H9 (cell line): ENCODE measurements at regions not wholly inside any gene's neighbourhood (a gene's known extent, or its start where the extent isn't known, plus 50 kb on each side); places are given as distances from the start of the nearest gene placed in this dataset.
A peak's percentile ranks its signal among the peaks of the same experiment; 100 is the strongest.

Experiments
- DNase-seq: peaks from one replicate; pipeline ENCODE4 v3.0.0-alpha.2; 2017
- H2AFZ ChIP-seq: one replicate; pipeline ENCODE4 v1.6.1; 2013; ENCODE audit warnings: mild to moderate bottlenecking, low read length, control low read depth, moderate library complexity
- H2AK5ac ChIP-seq: 2 replicates; pipeline ENCODE4 v1.6.1; 2013; ENCODE audit warnings: low read length, control low read depth, mixed read lengths; ENCODE audit not compliant: insufficient read length
- H2BK120ac ChIP-seq: one replicate; pipeline ENCODE4 v1.6.1; 2013; ENCODE audit warnings: low read depth, mild to moderate bottlenecking, low read length, control low read depth, inconsistent platforms; ENCODE audit not compliant: poor library complexity, severe bottlenecking
- H2BK12ac ChIP-seq: 2 replicates; pipeline ENCODE4 v1.6.1; 2013; ENCODE audit warnings: low read length, control low read depth, mixed read lengths, low read depth; ENCODE audit not compliant: insufficient read length
- H2BK15ac ChIP-seq: 2 replicates; pipeline ENCODE4 v1.6.1; 2013; ENCODE audit warnings: low read depth, low read length, control low read depth
- H2BK20ac ChIP-seq: one replicate; pipeline ENCODE4 v1.6.1; 2013; ENCODE audit warnings: low read depth, mild to moderate bottlenecking, low read length, control low read depth, inconsistent platforms; ENCODE audit not compliant: poor library complexity, severe bottlenecking
- H2BK5ac ChIP-seq: 2 replicates; pipeline ENCODE4 v1.6.1; 2013; ENCODE audit warnings: low read length, control low read depth, mixed read lengths; ENCODE audit not compliant: insufficient read length
- H3K14ac ChIP-seq: 2 replicates; pipeline ENCODE4 v1.6.1; 2013; ENCODE audit warnings: low read length, control low read depth; ENCODE audit not compliant: insufficient read depth
- H3K18ac ChIP-seq: 2 replicates; pipeline ENCODE4 v1.6.1; 2013; ENCODE audit warnings: low read depth, mild to moderate bottlenecking, mixed read lengths, low read length, control low read depth; ENCODE audit not compliant: insufficient read length
- H3K23ac ChIP-seq: 2 replicates; pipeline ENCODE4 v1.6.1; 2013; ENCODE audit warnings: low read length, control low read depth, mixed read lengths, low read depth; ENCODE audit not compliant: insufficient read length
- H3K23me2 ChIP-seq: 2 replicates; pipeline ENCODE4 v1.6.1; 2013; ENCODE audit warnings: low read depth, mild to moderate bottlenecking, mixed read lengths, low read length, control low read depth; ENCODE audit not compliant: insufficient read length, poor library complexity, severe bottlenecking
- H3K27ac ChIP-seq: 2 replicates; pipeline ENCODE4 v1.5.1; 2013; ENCODE audit warnings: low read length, control low read depth, mixed read lengths, low read depth; ENCODE audit not compliant: insufficient read length
- H3K27me3 ChIP-seq: 2 replicates; pipeline ENCODE4 v1.6.1; 2013; ENCODE audit warnings: low read length, control low read depth, inconsistent platforms; ENCODE audit not compliant: insufficient read depth
- H3K4ac ChIP-seq: 2 replicates; pipeline ENCODE4 v1.6.1; 2013; ENCODE audit warnings: low read depth, mild to moderate bottlenecking, control low read depth, inconsistent platforms, low read length, moderate library complexity
- H3K4me1 ChIP-seq: 2 replicates; pipeline ENCODE4 v1.6.1; 2013; ENCODE audit warnings: low read length, control low read depth, inconsistent platforms; ENCODE audit not compliant: insufficient read depth
- H3K4me2 ChIP-seq: 2 replicates; pipeline ENCODE4 v1.6.1; 2013; ENCODE audit warnings: low read length, control low read depth, mixed read lengths; ENCODE audit not compliant: insufficient read length, insufficient read depth
- H3K56ac ChIP-seq: 2 replicates; pipeline ENCODE4 v1.6.1; 2013; ENCODE audit warnings: low read depth, mild to moderate bottlenecking, mixed read lengths, low read length, control low read depth; ENCODE audit not compliant: insufficient read length
- H3K79me1 ChIP-seq: 2 replicates; pipeline ENCODE4 v1.6.1; 2013; ENCODE audit warnings: low read depth, mild to moderate bottlenecking, moderate library complexity, low read length, control low read depth, inconsistent platforms; ENCODE audit not compliant: insufficient read depth, poor library complexity, severe bottlenecking
- H3K79me2 ChIP-seq: 2 replicates; pipeline ENCODE4 v1.6.1; 2013; ENCODE audit warnings: low read length, control low read depth, inconsistent platforms; ENCODE audit not compliant: insufficient read depth
- H3K9ac ChIP-seq: 2 replicates; pipeline ENCODE4 v1.6.1; 2013; ENCODE audit warnings: low read length, control low read depth, mixed read lengths; ENCODE audit not compliant: insufficient read length; ENCODE audit errors: extremely low read depth
- H3K9me3 ChIP-seq: one replicate; pipeline ENCODE4 v1.6.1; 2013; ENCODE audit warnings: low read depth, low read length, inconsistent platforms; ENCODE audit not compliant: control insufficient read depth
- H3T11ph ChIP-seq: one replicate; pipeline ENCODE4 v1.6.1; 2013; ENCODE audit warnings: mild to moderate bottlenecking, low read length, control low read depth, inconsistent platforms
- H4K20me1 ChIP-seq: one replicate; pipeline ENCODE4 v1.6.1; 2013; ENCODE audit not compliant: control insufficient read depth, insufficient read length, insufficient read depth
- H4K5ac ChIP-seq: 2 replicates; pipeline ENCODE4 v1.6.1; 2013; ENCODE audit warnings: low read depth, mild to moderate bottlenecking, mixed read lengths, low read length, control low read depth; ENCODE audit not compliant: insufficient read length
- H4K8ac ChIP-seq: replicated peaks from 2 replicates; pipeline ENCODE4 v1.6.1; 2013; ENCODE audit warnings: low read length, control low read depth, mixed read lengths, low read depth; ENCODE audit not compliant: insufficient read length
- H4K91ac ChIP-seq: 2 replicates; pipeline ENCODE4 v1.6.1; 2013; ENCODE audit warnings: low read depth, mild to moderate bottlenecking, moderate library complexity, mixed read lengths, low read length, control low read depth; ENCODE audit not compliant: insufficient read length
- H3K27ac Mint-ChIP-seq, 3 experiments: 2 replicates in 2 of 3; 3 replicates in 1 of 3; pipeline ENCODE4 v1.8.0; 2020 to 2021; ENCODE audit warnings: mixed read lengths in 3 of 3, mild to moderate bottlenecking in 1 of 3, moderate library complexity in 1 of 3
- H3K27me3 Mint-ChIP-seq: 2 replicates; pipeline ENCODE4 v1.8.0; 2021; ENCODE audit warnings: low read depth, mild to moderate bottlenecking, moderate library complexity, mixed read lengths
- H3K36me3 Mint-ChIP-seq, 3 experiments: 2 replicates in 2 of 3; 3 replicates in 1 of 3; pipeline ENCODE4 v1.8.0; 2020 to 2021; ENCODE audit warnings: low read depth in 3 of 3, mixed read lengths in 3 of 3; ENCODE audit not compliant: insufficient read depth in 1 of 3
- H3K4me1 Mint-ChIP-seq, 2 experiments: 2 replicates each; pipeline ENCODE4 v1.8.0; 2020; ENCODE audit warnings: mixed read lengths in 2 of 2
- H3K4me3 Mint-ChIP-seq, 2 experiments: 2 replicates in 1 of 2; 3 replicates in 1 of 2; pipeline ENCODE4 v1.8.0; 2020 to 2021; ENCODE audit warnings: mild to moderate bottlenecking in 2 of 2, mixed read lengths in 2 of 2, moderate library complexity in 1 of 2
- H3K9me3 Mint-ChIP-seq, 2 experiments: 2 replicates in 1 of 2; 3 replicates in 1 of 2; pipeline ENCODE4 v1.8.0; 2020; ENCODE audit warnings: mild to moderate bottlenecking in 2 of 2, mixed read lengths in 2 of 2, moderate library complexity in 1 of 2
- WGBS: extraction: QIAGEN DNeasy Blood & Tissue Kit; methylation state at CpG from one replicate; pipeline ENCODE4 v1.1.7; 2013; ENCODE audit warnings: missing lambda C conversion rate, low lambda C conversion rate, mixed read lengths; ENCODE audit not compliant: insufficient read length; ENCODE audit errors: extremely low coverage; 5-methylcytosine and 5-hydroxymethylcytosine counted together
- TF ChIP-seq, protein P1 (sequence below): fragments of 200-600 bp; sonication (generic); conservative IDR thresholded peaks from 3 replicates; pipeline ENCODE4 v1.8.0; 2021; ENCODE audit warnings: antibody characterized with exemption, mild to moderate bottlenecking

DNA sequence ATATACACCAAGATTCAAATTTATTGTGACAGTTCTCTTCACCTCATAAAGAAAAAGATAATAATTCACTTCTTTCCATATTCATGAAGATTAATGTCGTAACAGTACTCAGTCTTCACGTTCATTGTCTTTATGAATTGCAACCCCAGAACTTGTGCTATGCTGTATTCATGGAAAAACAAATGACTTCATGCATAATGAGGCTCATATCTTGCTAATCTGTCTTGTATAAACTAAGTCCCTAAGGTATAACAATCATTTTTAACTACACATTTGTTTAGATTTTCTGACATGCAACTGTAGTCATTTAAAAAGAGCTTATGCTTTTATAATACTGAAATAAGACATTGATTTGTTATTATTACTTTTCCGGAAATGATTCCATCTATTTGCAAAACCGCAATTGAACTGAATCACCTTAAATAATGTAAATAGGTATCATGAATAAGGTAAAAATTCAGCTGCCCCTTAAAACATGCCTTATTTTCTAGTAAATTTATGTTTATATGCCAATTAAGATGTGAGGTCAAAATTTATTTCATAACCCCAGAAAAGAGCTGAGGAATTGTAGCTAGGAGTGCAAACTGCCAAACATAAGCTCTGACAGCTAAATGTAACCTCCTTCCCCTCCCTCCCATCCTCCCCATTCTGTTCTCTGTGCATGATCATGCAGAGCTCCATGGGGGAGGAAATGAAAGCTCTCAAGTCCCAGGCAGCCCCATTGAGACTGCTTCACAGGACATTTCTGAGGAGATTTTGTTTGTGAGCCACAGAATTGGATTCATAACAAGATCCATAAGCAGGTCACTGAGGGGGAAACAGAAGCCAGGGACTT lies 301.6 kb downstream of the ATP23 start:
- Histone ChIP-seq H2BK15ac (no peak overlapping the region), H3K9ac (no peak overlapping the region), H3K4ac (no peak overlapping the region), H3K79me1 (no peaks in the 10 kb centered on the region), H3K56ac (no peak overlapping the region), H2AK5ac (no peak overlapping the region), H3K4me2 (no peak overlapping the region), H2BK20ac (no peak overlapping the region), H2BK5ac (no peak overlapping the region), H3K14ac (no peak overlapping the region), H3K9me3 (no peaks in the 10 kb centered on the region), H2BK12ac (no peak overlapping the region), H3K4me1 (no peaks in the 10 kb centered on the region), H3K79me2 (no peaks in the 10 kb centered on the region), H2AFZ (no peak overlapping the region), H4K8ac (no peak overlapping the region), H2BK120ac (no peak overlapping the region), H3K18ac (no peak overlapping the region), H3K23ac (no peak overlapping the region), H3T11ph (no peak overlapping the region), H4K20me1 (no peaks in the 10 kb centered on the region), H4K91ac (no peak overlapping the region), H4K5ac (no peak overlapping the region), H3K27ac (no peak overlapping the region), H3K27me3 (no peaks in the 10 kb centered on the region; the same call in 1 of the 2 replicates), H3K23me2 (no peaks in the 10 kb centered on the region)
- no peaks in the 10 kb centered on the region for H3K9me3 Mint-ChIP-seq
- peak overlapping the region in 1 of 3 experiments; percentile 12; a peak in 1 of 7 replicates for H3K27ac Mint-ChIP-seq
- no peak for DNase-seq
- TF ChIP-seq, protein P1, sequence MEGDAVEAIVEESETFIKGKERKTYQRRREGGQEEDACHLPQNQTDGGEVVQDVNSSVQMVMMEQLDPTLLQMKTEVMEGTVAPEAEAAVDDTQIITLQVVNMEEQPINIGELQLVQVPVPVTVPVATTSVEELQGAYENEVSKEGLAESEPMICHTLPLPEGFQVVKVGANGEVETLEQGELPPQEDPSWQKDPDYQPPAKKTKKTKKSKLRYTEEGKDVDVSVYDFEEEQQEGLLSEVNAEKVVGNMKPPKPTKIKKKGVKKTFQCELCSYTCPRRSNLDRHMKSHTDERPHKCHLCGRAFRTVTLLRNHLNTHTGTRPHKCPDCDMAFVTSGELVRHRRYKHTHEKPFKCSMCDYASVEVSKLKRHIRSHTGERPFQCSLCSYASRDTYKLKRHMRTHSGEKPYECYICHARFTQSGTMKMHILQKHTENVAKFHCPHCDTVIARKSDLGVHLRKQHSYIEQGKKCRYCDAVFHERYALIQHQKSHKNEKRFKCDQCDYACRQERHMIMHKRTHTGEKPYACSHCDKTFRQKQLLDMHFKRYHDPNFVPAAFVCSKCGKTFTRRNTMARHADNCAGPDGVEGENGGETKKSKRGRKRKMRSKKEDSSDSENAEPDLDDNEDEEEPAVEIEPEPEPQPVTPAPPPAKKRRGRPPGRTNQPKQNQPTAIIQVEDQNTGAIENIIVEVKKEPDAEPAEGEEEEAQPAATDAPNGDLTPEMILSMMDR, result no peak
- no peaks in the 10 kb centered on the region for H3K36me3 Mint-ChIP-seq
- peaks cover 8 to 11% of the 10 kb centered on the region in 2 experiments for H3K4me1 Mint-ChIP-seq
- H3K4me3 Mint-ChIP-seq, result no peak overlapping the region
- peaks cover 1% of the 10 kb centered on the region; the same call in 1 of the 2 replicates for H3K27me3 Mint-ChIP-seq
- no CpG with 5 or more reads among the region's 4 CpGs for WGBS
